H1 (cell line): ENCODE measurements at regions not wholly inside any gene's neighbourhood (a gene's known extent, or its start where the extent isn't known, plus 50 kb on each side); places are given as distances from the start of the nearest gene placed in this dataset.

Source experiments
- CTCF ChIA-PET: fragments of 300-600 bp; sonication (Branson Sonifier 250); formaldehyde crosslinking; loops from one replicate; lab custom pipeline; 2021; ENCODE audit not compliant: partially characterized antibody; lab: Charles Lee
- POLR2A ChIA-PET: fragments of 300-600 bp; sonication (Branson Sonifier 250); formaldehyde crosslinking; loops from one replicate; lab custom pipeline; 2021; ENCODE audit warnings: inconsistent platforms; ENCODE audit not compliant: partially characterized antibody; lab: Charles Lee
- DNase-seq, 2 experiments: peaks; one replicate each; pipeline versions ENCODE4 v3.0.0 to v3.0.0-alpha.2; 2010 to 2022; ENCODE audit warnings: low spot score in 2 of 2, low read depth in 1 of 2, mixed read lengths in 1 of 2
- FAIRE-seq: peaks from 2 replicates; lab custom pipeline; 2011; peaks lifted over from hg19 to GRCh38; lab: Jason Lieb, UNC
- H2AFZ ChIP-seq: 2 replicates; pipeline ENCODE4 v1.8.1; 2012; ENCODE audit warnings: low read length, inconsistent platforms
- H2AK5ac ChIP-seq: 2 replicates; pipeline ENCODE4 v1.6.1; 2013; ENCODE audit warnings: low read depth, low read length
- H2BK120ac ChIP-seq: replicated peaks from 2 replicates; pipeline ENCODE3; 2013; ENCODE audit warnings: low read depth, low read length, inconsistent platforms
- H2BK12ac ChIP-seq: 2 replicates; pipeline ENCODE4 v1.6.1; 2013; ENCODE audit warnings: low read depth, low read length
- H2BK15ac ChIP-seq: 2 replicates; pipeline ENCODE4 v1.6.1; 2013; ENCODE audit warnings: low read length
- H2BK20ac ChIP-seq: 2 replicates; pipeline ENCODE4 v1.6.1; 2013; ENCODE audit warnings: low read length
- H2BK5ac ChIP-seq: 2 replicates; pipeline ENCODE4 v1.6.1; 2013; ENCODE audit warnings: low read depth, low read length
- H3K14ac ChIP-seq: 2 replicates; pipeline ENCODE4 v1.6.1; 2013; ENCODE audit warnings: inconsistent platforms; ENCODE audit not compliant: insufficient read length
- H3K18ac ChIP-seq: 2 replicates; pipeline ENCODE4 v1.6.1; 2013; ENCODE audit warnings: low read length; ENCODE audit errors: extremely low read depth
- H3K23ac ChIP-seq: 2 replicates; pipeline ENCODE4 v1.6.1; 2013; ENCODE audit warnings: inconsistent platforms; ENCODE audit not compliant: insufficient read length
- H3K23me2 ChIP-seq: 2 replicates; pipeline ENCODE4 v1.6.1; 2013; ENCODE audit warnings: low read depth, low read length
- H3K27ac ChIP-seq: 2 replicates; pipeline ENCODE4 v1.6.1; 2011; ENCODE audit warnings: low read depth, low read length, inconsistent platforms
- H3K27me3 ChIP-seq, 4 experiments: replicated peaks in 1 of 4; 1 replicate in 1 of 4; 2 replicates in 3 of 4; pipeline versions ENCODE4 v1.6.1 to v1.8.1; 2011 to 2013; ENCODE audit warnings: low read length in 3 of 4, mild to moderate bottlenecking in 3 of 4, inconsistent platforms in 2 of 4, mixed read lengths in 2 of 4, moderate library complexity in 1 of 4; ENCODE audit not compliant: control insufficient read depth in 3 of 4, insufficient read depth in 3 of 4; ENCODE audit errors: extremely low read depth in 1 of 4
- H3K36me3 ChIP-seq, 4 experiments: 2 replicates each; pipeline versions ENCODE4 v1.6.1 to v1.8.1; 2011 to 2013; ENCODE audit warnings: mild to moderate bottlenecking in 4 of 4, low read length in 3 of 4, moderate library complexity in 2 of 4, control low read depth in 1 of 4, inconsistent platforms in 1 of 4; ENCODE audit not compliant: insufficient read depth in 4 of 4, control insufficient read depth in 2 of 4
- H3K4ac ChIP-seq: replicated peaks from 2 replicates; pipeline ENCODE3; 2013; ENCODE audit warnings: low read length, low read depth, mixed read lengths, inconsistent platforms; ENCODE audit not compliant: insufficient read length
- H3K4me1 ChIP-seq, 4 experiments: replicated peaks in 1 of 4; 1 replicate in 1 of 4; 2 replicates in 3 of 4; pipeline versions ENCODE4 v1.6.1 to v1.8.1; 2011 to 2013; ENCODE audit warnings: low read length in 3 of 4, inconsistent platforms in 2 of 4, mixed read lengths in 1 of 4; ENCODE audit not compliant: insufficient read depth in 4 of 4, control insufficient read depth in 3 of 4
- H3K4me2 ChIP-seq, 2 experiments: 2 replicates each; pipeline versions ENCODE4 v1.6.1 to v1.8.1; 2011 to 2013; ENCODE audit warnings: low read depth in 2 of 2, low read length in 2 of 2, control low read depth in 1 of 2, inconsistent platforms in 1 of 2, mild to moderate bottlenecking in 1 of 2; ENCODE audit not compliant: insufficient read depth in 1 of 2
- H3K4me3 ChIP-seq, 4 experiments: fragments of 200-600, 300-600 bp in 1 of 4; sonication (generic), shearing (Covaris generic), sonication (Bioruptor Twin) in 1 of 4; 2 replicates each; pipeline versions ENCODE4 v1.5.1 to v1.8.1; 2011 to 2016; ENCODE audit warnings: low read length in 4 of 4, low read depth in 3 of 4, control low read depth in 2 of 4, inconsistent platforms in 2 of 4, mild to moderate bottlenecking in 2 of 4, mixed read lengths in 1 of 4, moderate library complexity in 1 of 4; ENCODE audit not compliant: insufficient read depth in 2 of 4; ENCODE audit errors: extremely low read depth in 1 of 4
- H3K56ac ChIP-seq: replicated peaks from 2 replicates; pipeline ENCODE3; 2013; ENCODE audit warnings: low read depth, mild to moderate bottlenecking, mixed read lengths, low read length, inconsistent platforms; ENCODE audit not compliant: insufficient read length
- H3K79me1 ChIP-seq: 2 replicates; pipeline ENCODE4 v1.6.1; 2013; ENCODE audit warnings: low read depth, low read length, control low read depth
- H3K79me2 ChIP-seq, 2 experiments: 2 replicates each; pipeline versions ENCODE4 v1.6.1 to v1.8.1; 2012 to 2013; ENCODE audit warnings: low read length in 2 of 2, mild to moderate bottlenecking in 2 of 2, inconsistent platforms in 1 of 2; ENCODE audit not compliant: insufficient read depth in 2 of 2, control insufficient read depth in 1 of 2
- H3K9ac ChIP-seq, 4 experiments: replicated peaks in 1 of 4; 1 replicate in 1 of 4; 2 replicates in 3 of 4; pipeline versions ENCODE4 v1.6.1 to v1.8.1; 2011 to 2013; ENCODE audit warnings: low read depth in 3 of 4, low read length in 3 of 4, control low read depth in 2 of 4, mild to moderate bottlenecking in 2 of 4, moderate library complexity in 2 of 4, inconsistent platforms in 1 of 4; ENCODE audit errors: extremely low read depth in 1 of 4
- H3K9me3 ChIP-seq, 2 experiments: 2 replicates each; pipeline versions ENCODE4 v1.6.1 to v1.8.1; 2012 to 2013; ENCODE audit warnings: mild to moderate bottlenecking in 2 of 2, moderate library complexity in 2 of 2, control low read depth in 1 of 2, inconsistent platforms in 1 of 2, low read depth in 1 of 2, low read length in 1 of 2, mixed read lengths in 1 of 2; ENCODE audit not compliant: insufficient read depth in 2 of 2
- H4K20me1 ChIP-seq, 2 experiments: replicated peaks in 1 of 2; 2 replicates each; pipeline versions ENCODE3 to v1.8.1; 2011 to 2013; ENCODE audit warnings: inconsistent platforms in 2 of 2, low read length in 2 of 2, mild to moderate bottlenecking in 1 of 2; ENCODE audit not compliant: insufficient read depth in 2 of 2, control insufficient read depth in 1 of 2
- H4K5ac ChIP-seq: 2 replicates; pipeline ENCODE4 v1.6.1; 2013; ENCODE audit warnings: low read length, low read depth, mixed read lengths, inconsistent platforms; ENCODE audit not compliant: insufficient read length
- H4K8ac ChIP-seq: 2 replicates; pipeline ENCODE4 v1.8.0; 2013; ENCODE audit warnings: mild to moderate bottlenecking, moderate library complexity, low read length, inconsistent platforms; ENCODE audit not compliant: insufficient read depth; ENCODE audit errors: extremely low read depth
- H4K91ac ChIP-seq: replicated peaks from 2 replicates; pipeline ENCODE3; 2013; ENCODE audit warnings: low read length, mixed read lengths, inconsistent platforms; ENCODE audit not compliant: insufficient read length
- CBX5 ChIP-seq: fragments of 300-800, 300-1000 bp; sonication (generic); IDR thresholded peaks from 2 replicates; pipeline ENCODE4 v1.7.1; 2016; ENCODE audit warnings: antibody characterized with exemption, low read length, low read depth
- CBX8 ChIP-seq: fragments of 300-800, 300-1000 bp; sonication (generic); IDR thresholded peaks from 2 replicates; pipeline ENCODE4 v1.7.1; 2016; ENCODE audit warnings: low read depth, low read length, borderline replicate concordance
- JUN ChIP-seq: IDR thresholded peaks from 2 replicates; pipeline ENCODE4 v1.6.1; 2011; ENCODE audit warnings: low read depth, mild to moderate bottlenecking, improper control_type of control experiment, low read length
- KDM4A ChIP-seq: IDR thresholded peaks from one replicate; pipeline ENCODE4 v1.7.1; 2012; ENCODE audit warnings: low read depth, mild to moderate bottlenecking, moderate library complexity, low read length, inconsistent platforms; ENCODE audit not compliant: severe bottlenecking
- RXRA ChIP-seq: IDR thresholded peaks from 2 replicates; pipeline ENCODE4 v1.6.1; 2011; ENCODE audit warnings: low read depth, mild to moderate bottlenecking, low read length, moderate library complexity; ENCODE audit not compliant: insufficient read depth
- SP2 ChIP-seq: IDR thresholded peaks from 2 replicates; pipeline ENCODE4 v1.6.1; 2012; ENCODE audit warnings: mild to moderate bottlenecking, low read length, inconsistent platforms
- SP4 ChIP-seq: IDR thresholded peaks from 2 replicates; pipeline ENCODE4 v1.6.1; 2012; ENCODE audit warnings: low read length, inconsistent platforms
- TCF12 ChIP-seq: IDR thresholded peaks from 2 replicates; pipeline ENCODE4 v1.6.1; 2011; ENCODE audit warnings: low read depth, mild to moderate bottlenecking, low read length
- WGBS, 2 experiments: shearing (Covaris generic) in 1 of 2; methylation state at CpG; one replicate each; pipeline versions ENCODE4 v1.1.6 to v1.1.7; 2013 to 2015; ENCODE audit warnings: low lambda C conversion rate in 2 of 2, mixed read lengths in 2 of 2, inconsistent platforms in 1 of 2, low coverage in 1 of 2, missing lambda C conversion rate in 1 of 2; ENCODE audit not compliant: insufficient replicate concordance in 2 of 2, insufficient coverage in 1 of 2, insufficient read length in 1 of 2; ENCODE audit errors: extremely low coverage in 1 of 2, missing lambda C conversion rate in 1 of 2; 5-methylcytosine and 5-hydroxymethylcytosine counted together
- TF ChIP-seq, protein P1 (sequence below): IDR thresholded peaks from 2 replicates; pipeline ENCODE4 v1.6.1; 2011; ENCODE audit warnings: low read length, improper control_type of control experiment

DNA sequence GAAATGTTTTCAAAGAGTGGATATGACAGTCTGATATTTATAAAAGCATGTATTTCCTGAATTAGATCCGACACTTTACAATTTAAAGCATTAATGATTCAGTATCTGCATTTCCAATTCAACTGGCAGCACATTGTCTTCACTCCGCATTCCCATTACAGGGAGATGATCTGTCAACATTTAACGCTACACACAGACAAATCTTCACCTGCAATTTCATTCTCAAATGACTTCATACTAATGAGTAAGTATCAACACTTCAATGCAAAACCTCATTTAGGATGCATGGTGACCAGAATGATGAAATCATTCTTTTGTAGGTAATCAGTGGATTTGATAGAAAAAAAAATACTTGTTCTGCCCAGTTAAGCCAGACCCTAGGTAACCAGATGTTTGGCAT, 749.6 kb downstream of the CENPC start:
- no peak overlapping the region for H3K18ac ChIP-seq
- H4K91ac ChIP-seq = no peak overlapping the region
- H2AK5ac ChIP-seq = no peak overlapping the region
- H2AFZ ChIP-seq = no peak overlapping the region; the same call in 1 of the 2 replicates
- H3K14ac ChIP-seq = no peak overlapping the region
- H3K4me1 ChIP-seq = no peaks in the 10 kb centered on the region
- no peaks in the 10 kb centered on the region for H3K36me3 ChIP-seq
- TF ChIP-seq RXRA (no peak), SP2 (no peak), SP4 (no peak), KDM4A (no peak), CBX8 (no peak), JUN (no peak), TCF12 (no peak), CBX5 (no peak)
- TF ChIP-seq, protein P1, sequence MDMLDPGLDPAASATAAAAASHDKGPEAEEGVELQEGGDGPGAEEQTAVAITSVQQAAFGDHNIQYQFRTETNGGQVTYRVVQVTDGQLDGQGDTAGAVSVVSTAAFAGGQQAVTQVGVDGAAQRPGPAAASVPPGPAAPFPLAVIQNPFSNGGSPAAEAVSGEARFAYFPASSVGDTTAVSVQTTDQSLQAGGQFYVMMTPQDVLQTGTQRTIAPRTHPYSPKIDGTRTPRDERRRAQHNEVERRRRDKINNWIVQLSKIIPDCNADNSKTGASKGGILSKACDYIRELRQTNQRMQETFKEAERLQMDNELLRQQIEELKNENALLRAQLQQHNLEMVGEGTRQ = no peak
- no peak overlapping the region for H2BK120ac ChIP-seq
- no peak overlapping the region for H3K4ac ChIP-seq
- no peak overlapping the region for H2BK5ac ChIP-seq
- H3K9me3 ChIP-seq = no peaks in the 10 kb centered on the region
- no peaks in the 10 kb centered on the region for H3K79me2 ChIP-seq
- no peak overlapping the region for H4K8ac ChIP-seq
- no peaks in the 10 kb centered on the region for H3K79me1 ChIP-seq
- no peak overlapping the region for H2BK15ac ChIP-seq
- no peaks in the 10 kb centered on the region for H3K23me2 ChIP-seq
- H3K4me3 ChIP-seq = no peak overlapping the region
- ChIA-PET CTCF (no interaction called here), POLR2A (no interaction called here)
- no peak overlapping the region for H3K23ac ChIP-seq
- H4K5ac ChIP-seq = no peak overlapping the region
- no peak overlapping the region for H3K9ac ChIP-seq
- H3K56ac ChIP-seq = no peak overlapping the region
- DNase-seq (no peak), FAIRE-seq (peak; percentile 28)
- H3K27me3 ChIP-seq = no peaks in the 10 kb centered on the region
- H3K27ac ChIP-seq = no peak overlapping the region
- WGBS, 2 experiments = 89% methylated on average over 3 of the region's 3 CpGs; no CpG with 5 or more reads in 1 of the 2 experiments
- H2BK20ac ChIP-seq = no peak overlapping the region
- no peak overlapping the region for H3K4me2 ChIP-seq
- H2BK12ac ChIP-seq = no peak overlapping the region
- H4K20me1 ChIP-seq = no peaks in the 10 kb centered on the region
